ENCODE measurements at regions not wholly inside any gene's neighbourhood (a gene's known extent, or its start where the extent isn't known, plus 50 kb on each side); places are given as distances from the start of the nearest gene placed in this dataset.

GRCh38 chr6:126905917-126906316 lies 212.6 kb upstream of the RSPO3 start:
- H3K27me3 ChIP-seq (ENCODE audit: insufficient read depth, low read length) = no peaks in the 10 kb centered on the region
- no peak overlapping the region for H3K9ac ChIP-seq (ENCODE audit: low read depth, low read length)
- 87% methylated on average over 4 of the region's 4 CpGs for WGBS
- no peaks in the 10 kb centered on the region for H3K36me3 ChIP-seq (ENCODE audit: insufficient read depth, low read length)
- H3K9me3 ChIP-seq (ENCODE audit: insufficient read depth, low read depth, low read length) = no peaks in the 10 kb centered on the region
- no peaks in the 10 kb centered on the region for H3K4me1 ChIP-seq (ENCODE audit: insufficient read depth, low read length)
- H3K4me3 ChIP-seq (ENCODE audit: low read length) = no peak overlapping the region
- H3K27ac ChIP-seq (ENCODE audit: low read depth, low read length) = no peak overlapping the region

GRCh38 chr6:126907312-126907711 lies 211.2 kb upstream of the RSPO3 start:
- no peaks in the 10 kb centered on the region for H3K4me1 ChIP-seq (ENCODE audit: insufficient read depth, low read length)
- WGBS = 100% methylated on average over 1 of the region's 1 CpG
- no peaks in the 10 kb centered on the region for H3K27me3 ChIP-seq (ENCODE audit: insufficient read depth, low read length)
- no peak overlapping the region for H3K27ac ChIP-seq (ENCODE audit: low read depth, low read length)
- no peak overlapping the region for H3K9ac ChIP-seq (ENCODE audit: low read depth, low read length)
- no peak overlapping the region for H3K4me3 ChIP-seq (ENCODE audit: low read length)
- H3K36me3 ChIP-seq (ENCODE audit: insufficient read depth, low read length) = no peaks in the 10 kb centered on the region
- no peaks in the 10 kb centered on the region for H3K9me3 ChIP-seq (ENCODE audit: insufficient read depth, low read depth, low read length)

DNA sequence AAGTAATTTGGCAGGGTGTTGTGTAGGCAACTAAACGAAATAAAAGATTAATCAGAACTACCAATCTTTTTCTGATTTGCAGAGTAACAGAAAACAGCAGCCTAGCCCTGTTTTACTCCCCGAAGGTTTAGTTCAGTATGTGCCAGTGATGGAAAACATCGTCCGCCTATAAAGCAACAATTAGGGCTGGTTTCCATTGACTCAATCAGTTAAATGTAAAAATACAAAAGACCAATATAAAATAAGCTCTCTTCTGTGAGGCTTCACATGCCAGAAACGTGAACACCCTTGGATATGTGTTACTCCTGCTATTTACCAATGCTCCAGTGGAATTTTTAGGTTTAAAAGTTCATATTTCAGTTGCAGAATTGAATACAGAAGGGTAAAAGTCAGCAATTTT lies 210.5 kb upstream of the RSPO3 start:
- no peaks in the 10 kb centered on the region for H3K9me3 ChIP-seq (ENCODE audit: insufficient read depth, low read depth, low read length)
- no peaks in the 10 kb centered on the region for H3K36me3 ChIP-seq (ENCODE audit: insufficient read depth, low read length)
- no peaks in the 10 kb centered on the region for H3K27me3 ChIP-seq (ENCODE audit: insufficient read depth, low read length)
- H3K4me3 ChIP-seq (ENCODE audit: low read length) = no peak overlapping the region
- H3K4me1 ChIP-seq (ENCODE audit: insufficient read depth, low read length) = no peaks in the 10 kb centered on the region
- no peak overlapping the region for H3K27ac ChIP-seq (ENCODE audit: low read depth, low read length)
- no peak overlapping the region for H3K9ac ChIP-seq (ENCODE audit: low read depth, low read length)
- WGBS = 88% methylated on average over 4 of the region's 5 CpGs

GRCh38 chr6:126909493-126909892 lies 209.0 kb upstream of the RSPO3 start:
- Histone ChIP-seq H3K27ac (ENCODE audit: low read depth, low read length) (no peak overlapping the region), H3K9me3 (ENCODE audit: insufficient read depth, low read depth, low read length) (no peaks in the 10 kb centered on the region), H3K4me3 (ENCODE audit: low read length) (no peak overlapping the region), H3K4me1 (ENCODE audit: insufficient read depth, low read length) (no peaks in the 10 kb centered on the region), H3K36me3 (ENCODE audit: insufficient read depth, low read length) (no peaks in the 10 kb centered on the region), H3K9ac (ENCODE audit: low read depth, low read length) (no peak overlapping the region), H3K27me3 (ENCODE audit: insufficient read depth, low read length) (no peaks in the 10 kb centered on the region)
- WGBS = 84% methylated on average over 3 of the region's 3 CpGs

DNA sequence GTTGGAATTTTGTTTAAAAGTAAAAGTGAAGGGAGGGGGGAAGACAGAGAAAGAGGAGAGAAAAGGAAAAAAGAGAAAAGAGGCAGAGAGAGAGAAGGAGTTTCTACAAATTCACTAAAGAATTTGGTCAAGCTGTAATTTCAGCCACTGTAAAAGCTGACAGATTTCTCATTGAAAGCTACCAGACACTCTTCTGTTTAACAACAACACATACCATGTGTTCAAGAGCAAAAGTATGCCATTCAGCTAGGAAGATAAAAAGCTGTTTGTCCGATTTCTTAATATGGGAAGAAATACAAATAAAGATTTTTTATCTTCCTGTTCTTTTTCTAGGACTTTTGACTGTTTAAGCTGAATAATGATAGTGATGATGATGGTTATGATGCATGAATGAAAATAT lies 204.8 kb upstream of the RSPO3 start:
- Histone ChIP-seq H3K36me3 (ENCODE audit: insufficient read depth, low read length) (no peaks in the 10 kb centered on the region), H3K27ac (ENCODE audit: low read depth, low read length) (no peak overlapping the region), H3K4me1 (ENCODE audit: insufficient read depth, low read length) (no peaks in the 10 kb centered on the region), H3K27me3 (ENCODE audit: insufficient read depth, low read length) (no peaks in the 10 kb centered on the region), H3K9me3 (ENCODE audit: insufficient read depth, low read depth, low read length) (no peaks in the 10 kb centered on the region), H3K4me3 (ENCODE audit: low read length) (no peak overlapping the region), H3K9ac (ENCODE audit: low read depth, low read length) (no peak overlapping the region)
- WGBS = 80% methylated on average over 1 of the region's 1 CpG

DNA sequence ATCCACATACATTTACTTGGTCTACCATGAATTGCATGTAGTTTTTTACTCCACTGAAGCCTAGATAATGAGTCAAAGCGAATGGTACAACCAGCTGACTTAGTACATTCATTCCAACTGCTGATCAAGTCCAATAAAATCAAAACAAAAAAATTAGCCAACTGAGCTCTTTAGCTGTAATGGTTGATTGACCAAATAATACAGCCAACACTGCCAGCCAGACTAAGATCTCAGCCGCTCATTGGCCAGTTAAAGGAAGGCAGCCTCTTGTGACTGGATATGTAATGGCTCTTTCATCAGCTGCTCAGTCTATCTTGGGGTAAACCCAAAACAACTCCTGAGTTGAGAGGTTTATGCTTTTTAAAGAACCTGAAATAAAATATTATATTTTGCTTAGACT lies 204.3 kb upstream of the RSPO3 start:
- H3K9ac ChIP-seq (ENCODE audit: low read depth, low read length) = no peak overlapping the region
- WGBS = 96% methylated on average over 2 of the region's 2 CpGs
- H3K4me3 ChIP-seq (ENCODE audit: low read length) = no peak overlapping the region
- no peaks in the 10 kb centered on the region for H3K4me1 ChIP-seq (ENCODE audit: insufficient read depth, low read length)
- no peaks in the 10 kb centered on the region for H3K27me3 ChIP-seq (ENCODE audit: insufficient read depth, low read length)
- no peaks in the 10 kb centered on the region for H3K36me3 ChIP-seq (ENCODE audit: insufficient read depth, low read length)
- no peaks in the 10 kb centered on the region for H3K9me3 ChIP-seq (ENCODE audit: insufficient read depth, low read depth, low read length)
- no peak overlapping the region for H3K27ac ChIP-seq (ENCODE audit: low read depth, low read length)

GRCh38 chr6:126914801-126915200 lies 203.7 kb upstream of the RSPO3 start:
- H3K4me3 ChIP-seq (ENCODE audit: low read length) = no peak overlapping the region

GRCh38 chr6:126919947-126920346 lies 198.5 kb upstream of the RSPO3 start:
- no peaks in the 10 kb centered on the region for H3K9me3 ChIP-seq (ENCODE audit: insufficient read depth, low read depth, low read length)
- no peaks in the 10 kb centered on the region for H3K36me3 ChIP-seq (ENCODE audit: insufficient read depth, low read length)
- H3K4me1 ChIP-seq (ENCODE audit: insufficient read depth, low read length) = no peaks in the 10 kb centered on the region
- no peak overlapping the region for H3K9ac ChIP-seq (ENCODE audit: low read depth, low read length)
- H3K27ac ChIP-seq (ENCODE audit: low read depth, low read length) = no peak overlapping the region
- H3K4me3 ChIP-seq (ENCODE audit: low read length) = no peak overlapping the region
- H3K27me3 ChIP-seq (ENCODE audit: insufficient read depth, low read length) = no peaks in the 10 kb centered on the region
- WGBS = 94% methylated on average over 1 of the region's 1 CpG

More at GRCh38 chr6:126914801-126915200, 203.7 kb upstream of the RSPO3 start:
- H3K36me3 ChIP-seq (ENCODE audit: insufficient read depth, low read length) = no peaks in the 10 kb centered on the region
- no peaks in the 10 kb centered on the region for H3K9me3 ChIP-seq (ENCODE audit: insufficient read depth, low read depth, low read length)
- no peak overlapping the region for H3K9ac ChIP-seq (ENCODE audit: low read depth, low read length)
- H3K27ac ChIP-seq (ENCODE audit: low read depth, low read length) = no peak overlapping the region
- no peaks in the 10 kb centered on the region for H3K4me1 ChIP-seq (ENCODE audit: insufficient read depth, low read length)
- no peaks in the 10 kb centered on the region for H3K27me3 ChIP-seq (ENCODE audit: insufficient read depth, low read length)

GRCh38 chr6:126923807-126924206 lies 194.7 kb upstream of the RSPO3 start:
- H3K9ac ChIP-seq (ENCODE audit: low read depth, low read length) = no peak overlapping the region
- no peaks in the 10 kb centered on the region for H3K9me3 ChIP-seq (ENCODE audit: insufficient read depth, low read depth, low read length)
- H3K4me1 ChIP-seq (ENCODE audit: insufficient read depth, low read length) = 0 out of 2 replicates have a peak, but pooled peaks cover 4% of the 10 kb centered on the region
- H3K27me3 ChIP-seq (ENCODE audit: insufficient read depth, low read length) = no peaks in the 10 kb centered on the region
- H3K36me3 ChIP-seq (ENCODE audit: insufficient read depth, low read length) = no peaks in the 10 kb centered on the region
- H3K27ac ChIP-seq (ENCODE audit: low read depth, low read length) = no peak overlapping the region
- no peak overlapping the region for H3K4me3 ChIP-seq (ENCODE audit: low read length)
- WGBS = 95% methylated on average over 2 of the region's 2 CpGs

DNA sequence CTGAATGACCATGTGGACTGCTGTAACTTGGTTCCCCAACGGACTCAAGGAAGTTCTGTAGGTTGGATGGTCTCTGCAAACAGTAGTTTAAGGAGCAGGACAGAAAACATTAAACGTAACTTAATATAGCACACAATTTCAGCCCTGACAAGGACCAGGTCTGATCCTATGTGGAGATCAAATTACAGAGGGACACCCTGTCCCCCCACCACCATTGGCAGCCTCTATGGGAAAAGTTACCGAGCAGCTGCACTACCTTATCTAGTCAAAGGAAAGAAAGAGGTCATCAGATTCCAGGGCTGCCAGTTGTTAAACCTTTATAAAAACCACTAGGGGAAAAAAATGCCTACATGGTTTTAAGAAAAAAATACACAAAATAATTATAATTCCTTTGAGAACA lies 191.5 kb upstream of the RSPO3 start:
- Histone ChIP-seq H3K4me3 (ENCODE audit: low read length) (no peak overlapping the region), H3K9me3 (ENCODE audit: insufficient read depth, low read depth, low read length) (no peaks in the 10 kb centered on the region), H3K27me3 (ENCODE audit: insufficient read depth, low read length) (no peaks in the 10 kb centered on the region), H3K4me1 (ENCODE audit: insufficient read depth, low read length) (0 out of 2 replicates have a peak, but pooled peaks cover 4% of the 10 kb centered on the region), H3K36me3 (ENCODE audit: insufficient read depth, low read length) (no peaks in the 10 kb centered on the region), H3K27ac (ENCODE audit: low read depth, low read length) (no peak overlapping the region), H3K9ac (ENCODE audit: low read depth, low read length) (no peak overlapping the region)
- WGBS = 89% methylated on average over 3 of the region's 3 CpGs

DNA sequence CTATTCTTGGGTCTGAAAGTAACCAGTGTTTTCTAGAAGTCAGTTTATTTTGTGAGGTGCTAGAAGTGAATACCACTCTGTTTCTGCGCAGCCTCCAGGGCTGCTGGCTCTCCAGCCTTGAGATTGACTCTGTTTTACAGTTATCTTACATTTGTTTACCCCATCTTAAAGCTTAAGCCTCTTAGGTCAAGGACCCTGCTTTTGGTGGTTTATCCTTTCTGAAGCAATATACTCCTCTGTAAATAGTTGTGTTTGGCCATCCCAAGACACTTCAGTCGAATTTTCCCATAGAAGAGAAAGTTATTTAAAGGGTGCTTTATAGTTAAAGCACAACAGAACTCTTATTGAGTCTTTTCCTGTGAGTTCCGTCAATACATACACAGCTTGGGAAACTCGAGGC lies 190.6 kb upstream of the RSPO3 start:
- Histone ChIP-seq H3K27ac (ENCODE audit: low read depth, low read length) (no peak overlapping the region), H3K27me3 (ENCODE audit: insufficient read depth, low read length) (no peaks in the 10 kb centered on the region), H3K36me3 (ENCODE audit: insufficient read depth, low read length) (no peaks in the 10 kb centered on the region), H3K4me1 (ENCODE audit: insufficient read depth, low read length) (0 out of 2 replicates have a peak, but pooled peaks cover 4% of the 10 kb centered on the region), H3K9me3 (ENCODE audit: insufficient read depth, low read depth, low read length) (no peaks in the 10 kb centered on the region), H3K4me3 (ENCODE audit: low read length) (no peak overlapping the region), H3K9ac (ENCODE audit: low read depth, low read length) (no peak overlapping the region)
- WGBS = 96% methylated on average over 3 of the region's 4 CpGs

DNA sequence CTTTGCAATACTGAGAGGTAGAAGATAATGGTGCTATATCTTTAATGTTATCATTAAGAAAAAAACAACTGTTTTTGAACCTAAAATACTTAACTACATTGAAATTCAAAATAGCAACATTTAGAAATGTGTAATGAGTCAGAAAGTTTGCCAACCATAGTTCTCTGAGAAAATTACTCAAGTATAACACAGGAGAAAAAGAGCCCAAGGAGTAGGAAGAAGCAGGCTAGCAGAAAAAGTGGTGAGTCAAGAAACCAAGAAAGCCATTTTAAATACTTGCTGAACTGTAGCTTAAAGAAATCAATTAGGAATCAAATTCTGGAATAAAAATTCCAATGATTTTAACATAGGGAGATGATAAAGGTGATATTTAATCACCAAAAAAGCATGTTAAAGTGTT lies 181.0 kb upstream of the RSPO3 start:
- H3K36me3 ChIP-seq (ENCODE audit: insufficient read depth, low read length) = no peaks in the 10 kb centered on the region
- no peaks in the 10 kb centered on the region for H3K27me3 ChIP-seq (ENCODE audit: insufficient read depth, low read length)
- H3K9ac ChIP-seq (ENCODE audit: low read depth, low read length) = no peak overlapping the region
- H3K27ac ChIP-seq (ENCODE audit: low read depth, low read length) = no peak overlapping the region
- no peak overlapping the region for H3K4me3 ChIP-seq (ENCODE audit: low read length)
- no peaks in the 10 kb centered on the region for H3K9me3 ChIP-seq (ENCODE audit: insufficient read depth, low read depth, low read length)
- no peaks in the 10 kb centered on the region for H3K4me1 ChIP-seq (ENCODE audit: insufficient read depth, low read length)

All from HUES64 (cell line).